ENCODE measurements at regions not wholly inside any gene's neighbourhood (a gene's known extent, or its start where the extent isn't known, plus 50 kb on each side); places are given as distances from the start of the nearest gene placed in this dataset.

DNA sequence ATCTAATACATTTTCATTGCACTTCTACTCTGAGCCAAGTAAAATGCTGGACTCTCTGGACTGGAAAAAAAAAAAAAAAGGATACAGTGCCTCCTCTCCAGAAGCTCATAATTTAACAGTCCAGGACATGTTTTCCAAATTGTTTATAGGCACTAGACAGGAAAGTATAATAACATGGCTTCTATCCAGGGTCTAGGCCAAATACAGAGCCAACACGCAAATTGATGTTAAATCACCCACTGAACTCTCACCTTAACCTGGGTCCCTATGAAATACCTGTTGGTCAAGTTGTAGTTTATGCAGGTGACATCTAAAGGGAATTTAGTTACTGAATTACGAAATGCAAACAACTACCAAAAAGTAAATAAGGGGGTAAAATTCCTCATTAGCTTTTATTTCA, 428.7 kb upstream of the LUZP2 start:
- TF ChIP-seq, protein P1, sequence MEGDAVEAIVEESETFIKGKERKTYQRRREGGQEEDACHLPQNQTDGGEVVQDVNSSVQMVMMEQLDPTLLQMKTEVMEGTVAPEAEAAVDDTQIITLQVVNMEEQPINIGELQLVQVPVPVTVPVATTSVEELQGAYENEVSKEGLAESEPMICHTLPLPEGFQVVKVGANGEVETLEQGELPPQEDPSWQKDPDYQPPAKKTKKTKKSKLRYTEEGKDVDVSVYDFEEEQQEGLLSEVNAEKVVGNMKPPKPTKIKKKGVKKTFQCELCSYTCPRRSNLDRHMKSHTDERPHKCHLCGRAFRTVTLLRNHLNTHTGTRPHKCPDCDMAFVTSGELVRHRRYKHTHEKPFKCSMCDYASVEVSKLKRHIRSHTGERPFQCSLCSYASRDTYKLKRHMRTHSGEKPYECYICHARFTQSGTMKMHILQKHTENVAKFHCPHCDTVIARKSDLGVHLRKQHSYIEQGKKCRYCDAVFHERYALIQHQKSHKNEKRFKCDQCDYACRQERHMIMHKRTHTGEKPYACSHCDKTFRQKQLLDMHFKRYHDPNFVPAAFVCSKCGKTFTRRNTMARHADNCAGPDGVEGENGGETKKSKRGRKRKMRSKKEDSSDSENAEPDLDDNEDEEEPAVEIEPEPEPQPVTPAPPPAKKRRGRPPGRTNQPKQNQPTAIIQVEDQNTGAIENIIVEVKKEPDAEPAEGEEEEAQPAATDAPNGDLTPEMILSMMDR (conservative IDR thresholded peaks at IDR 0.05): no peak
- no peak for TF ChIP-seq ZFX (IDR thresholded peaks at IDR 0.05)

Measured in C4-2B (cell line).